PC-9 (cell line): ENCODE measurements at regions not wholly inside any gene's neighbourhood (a gene's known extent, or its start where the extent isn't known, plus 50 kb on each side); places are given as distances from the start of the nearest gene placed in this dataset.
"Not testable (repeated sequence)": the region's sequence is repeated elsewhere in the genome, so short reads cannot be mapped to it uniquely, and the experiment has no call there.

Experiments used
- BruUV-seq: library from RNA; stranded (reverse); fragments of 400-500 nt; replicated peaks from 2 replicates; lab custom pipeline; 2021; lab: Mats Ljungman, UMichigan
- CTCF ChIA-PET: fragments of 300-600 bp; sonication (Branson Sonifier 250); formaldehyde crosslinking; loops from one replicate; lab custom pipeline; 2022; ENCODE audit warnings: antibody characterized with exemption; lab: Charles Lee
- POLR2A ChIA-PET: fragments of 300-600 bp; sonication (Branson Sonifier 250); formaldehyde crosslinking; loops from one replicate; lab custom pipeline; 2022; ENCODE audit warnings: antibody characterized with exemption; ENCODE audit not compliant: unreplicated experiment; lab: Charles Lee
- DNase-seq, 2 experiments: peaks; one replicate each; pipeline versions ENCODE4 v3.0.0 to v3.0.0-alpha.2; 2015 to 2022; ENCODE audit warnings: mixed read lengths in 1 of 2
- H2AFZ ChIP-seq: fragments of 200-600 bp; sonication (generic); 2 replicates; pipeline ENCODE4 v1.8.1; 2017; ENCODE audit warnings: antibody characterized with exemption
- H3F3A ChIP-seq: fragments of 200-600 bp; sonication (generic); 2 replicates; pipeline ENCODE4 v1.8.1; 2017; ENCODE audit warnings: antibody characterized with exemption, mild to moderate bottlenecking, low read depth; ENCODE audit not compliant: insufficient read depth
- H3K27ac ChIP-seq: fragments of 200-600 bp; sonication (generic); 2 replicates; pipeline ENCODE4 v1.6.1; 2016; ENCODE audit warnings: mixed run types
- H3K27me3 ChIP-seq: fragments of 200-600 bp; sonication (generic); 2 replicates; pipeline ENCODE4 v1.6.1; 2016; ENCODE audit warnings: low read depth, mixed run types; ENCODE audit not compliant: insufficient read depth
- H3K36me3 ChIP-seq: fragments of 200-600 bp; sonication (generic); 2 replicates; pipeline ENCODE4 v1.6.1; 2016; ENCODE audit warnings: low read depth, mixed run types
- H3K4me1 ChIP-seq: fragments of 200-600 bp; sonication (generic); replicated peaks from 2 replicates; pipeline ENCODE4 v1.6.1; 2016; ENCODE audit warnings: mixed run types; ENCODE audit not compliant: insufficient read depth
- H3K4me2 ChIP-seq: fragments of 200-600 bp; sonication (generic); 2 replicates; pipeline ENCODE4 v1.6.1; 2017; ENCODE audit warnings: mixed run types
- H3K4me3 ChIP-seq: fragments of 200-600 bp; sonication (generic); 2 replicates; pipeline ENCODE4 v1.6.1; 2016; ENCODE audit warnings: mixed run types
- H3K79me2 ChIP-seq: fragments of 200-600 bp; sonication (generic); 2 replicates; pipeline ENCODE4 v1.6.1; 2017; ENCODE audit warnings: low read depth, mixed run types
- H3K9me2 ChIP-seq: fragments of 200-600 bp; sonication (generic); 2 replicates; pipeline ENCODE4 v1.8.1; 2017; ENCODE audit warnings: mild to moderate bottlenecking; ENCODE audit not compliant: insufficient read depth
- H3K9me3 ChIP-seq: fragments of 200-600 bp; sonication (generic); 2 replicates; pipeline ENCODE4 v1.8.1; 2016; ENCODE audit warnings: low read depth; ENCODE audit not compliant: insufficient read depth
- H4K20me1 ChIP-seq: fragments of 200-600 bp; sonication (generic); 2 replicates; pipeline ENCODE4 v1.8.1; 2017; ENCODE audit not compliant: insufficient read depth
- EZH2 ChIP-seq: fragments of 200-600 bp; sonication (generic); IDR thresholded peaks from 2 replicates; pipeline ENCODE4 v1.8.0; 2017; ENCODE audit warnings: antibody characterized with exemption, low read depth
- intact Hi-C: fragments of 100-400 bp; cut with micrococcal nuclease; formaldehyde crosslinking; loops from one replicate; pipeline ENCODE4 v1.10.0; 2022; ENCODE audit not compliant: unreplicated experiment
- TF ChIP-seq, protein P1 (sequence below): fragments of 200-600 bp; sonication (generic); conservative IDR thresholded peaks from 2 replicates; pipeline ENCODE4 v1.6.1; 2017; ENCODE audit warnings: mixed run types, antibody characterized with exemption, mild to moderate bottlenecking, moderate library complexity

DNA sequence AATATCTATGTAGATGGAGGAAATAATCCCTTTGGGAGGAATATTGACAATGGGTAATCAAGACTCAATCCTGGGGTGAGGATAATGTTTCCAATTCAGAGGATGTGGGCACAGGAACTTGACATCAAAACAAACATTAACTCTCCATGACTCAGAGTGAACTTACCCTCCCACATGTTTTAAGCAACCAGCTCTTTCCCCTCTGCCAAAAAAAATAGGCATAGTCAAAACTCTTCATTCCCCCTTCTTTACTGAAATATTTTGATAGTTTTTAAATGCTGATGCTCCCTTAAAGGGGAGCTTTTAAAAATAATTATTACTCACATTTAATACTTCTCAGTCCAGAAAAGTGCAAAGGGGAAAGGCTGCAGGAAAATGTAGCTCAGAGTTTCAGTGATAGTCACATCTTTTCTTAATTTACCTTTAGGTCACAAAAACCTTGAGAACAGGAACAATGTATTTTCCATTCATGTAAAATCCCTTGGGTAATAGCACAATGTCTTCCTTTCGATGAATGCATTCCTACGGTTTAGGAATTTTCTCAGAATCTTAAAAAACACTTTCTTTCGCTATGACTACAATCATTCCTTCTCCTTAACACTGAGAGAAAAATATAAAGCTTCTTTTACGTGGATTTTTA, 298.4 kb upstream of the GRAMD2B start:
- DNase-seq = no peak
- no peaks in the 10 kb centered on the region for H3K79me2 ChIP-seq
- H3K4me2 ChIP-seq = no peak overlapping the region
- H3K4me3 ChIP-seq = no peak overlapping the region
- no peaks in the 10 kb centered on the region for H3F3A ChIP-seq
- BruUV-seq = no TSS peak
- H2AFZ ChIP-seq = no peak overlapping the region
- POLR2A ChIA-PET = no interaction called here
- TF ChIP-seq, protein P1, sequence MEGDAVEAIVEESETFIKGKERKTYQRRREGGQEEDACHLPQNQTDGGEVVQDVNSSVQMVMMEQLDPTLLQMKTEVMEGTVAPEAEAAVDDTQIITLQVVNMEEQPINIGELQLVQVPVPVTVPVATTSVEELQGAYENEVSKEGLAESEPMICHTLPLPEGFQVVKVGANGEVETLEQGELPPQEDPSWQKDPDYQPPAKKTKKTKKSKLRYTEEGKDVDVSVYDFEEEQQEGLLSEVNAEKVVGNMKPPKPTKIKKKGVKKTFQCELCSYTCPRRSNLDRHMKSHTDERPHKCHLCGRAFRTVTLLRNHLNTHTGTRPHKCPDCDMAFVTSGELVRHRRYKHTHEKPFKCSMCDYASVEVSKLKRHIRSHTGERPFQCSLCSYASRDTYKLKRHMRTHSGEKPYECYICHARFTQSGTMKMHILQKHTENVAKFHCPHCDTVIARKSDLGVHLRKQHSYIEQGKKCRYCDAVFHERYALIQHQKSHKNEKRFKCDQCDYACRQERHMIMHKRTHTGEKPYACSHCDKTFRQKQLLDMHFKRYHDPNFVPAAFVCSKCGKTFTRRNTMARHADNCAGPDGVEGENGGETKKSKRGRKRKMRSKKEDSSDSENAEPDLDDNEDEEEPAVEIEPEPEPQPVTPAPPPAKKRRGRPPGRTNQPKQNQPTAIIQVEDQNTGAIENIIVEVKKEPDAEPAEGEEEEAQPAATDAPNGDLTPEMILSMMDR = no peak
- no peak for TF ChIP-seq EZH2
- no peaks in the 10 kb centered on the region for H3K9me2 ChIP-seq
- H3K9me3 ChIP-seq = no peaks in the 10 kb centered on the region
- intact Hi-C loops = no loop called here
- H3K36me3 ChIP-seq = no peaks in the 10 kb centered on the region
- no peaks in the 10 kb centered on the region for H3K27me3 ChIP-seq
- H4K20me1 ChIP-seq = no peaks in the 10 kb centered on the region
- no peak overlapping the region for H3K27ac ChIP-seq
- H3K4me1 ChIP-seq = no peaks in the 10 kb centered on the region
- CTCF ChIA-PET = no interaction called here

DNA sequence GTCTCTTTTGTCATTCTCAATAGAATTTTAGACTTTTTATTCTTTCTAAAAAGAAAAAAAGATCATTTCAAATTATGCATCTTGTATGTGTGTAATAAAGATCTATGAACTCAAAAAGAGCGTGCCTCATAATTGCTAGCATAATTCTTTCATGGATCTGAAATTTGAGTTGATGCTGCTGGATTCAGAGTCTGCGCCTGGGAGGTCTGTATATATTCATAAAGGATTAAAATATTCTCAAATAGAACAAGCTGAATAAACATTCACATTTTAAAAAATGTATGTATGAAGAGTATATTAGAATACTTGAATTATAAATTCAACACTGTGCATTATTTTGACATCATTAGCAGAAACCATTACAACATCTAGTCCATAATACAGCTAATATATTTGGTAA, 297.8 kb upstream of the GRAMD2B start:
- POLR2A ChIA-PET = no interaction called here
- Histone ChIP-seq H3K27ac (no peak overlapping the region), H3K36me3 (no peaks in the 10 kb centered on the region), H3K4me2 (no peak overlapping the region), H3K79me2 (no peaks in the 10 kb centered on the region), H2AFZ (no peak overlapping the region), H3K9me2 (no peaks in the 10 kb centered on the region), H4K20me1 (no peaks in the 10 kb centered on the region), H3K27me3 (no peaks in the 10 kb centered on the region), H3F3A (no peaks in the 10 kb centered on the region), H3K4me3 (no peak overlapping the region), H3K9me3 (no peaks in the 10 kb centered on the region), H3K4me1 (no peaks in the 10 kb centered on the region)
- CTCF ChIA-PET = no interaction called here
- TF ChIP-seq, protein P1 = no peak
- TF ChIP-seq EZH2 = no peak
- no peak for DNase-seq
- intact Hi-C loops = no loop called here
- BruUV-seq = no TSS peak

DNA sequence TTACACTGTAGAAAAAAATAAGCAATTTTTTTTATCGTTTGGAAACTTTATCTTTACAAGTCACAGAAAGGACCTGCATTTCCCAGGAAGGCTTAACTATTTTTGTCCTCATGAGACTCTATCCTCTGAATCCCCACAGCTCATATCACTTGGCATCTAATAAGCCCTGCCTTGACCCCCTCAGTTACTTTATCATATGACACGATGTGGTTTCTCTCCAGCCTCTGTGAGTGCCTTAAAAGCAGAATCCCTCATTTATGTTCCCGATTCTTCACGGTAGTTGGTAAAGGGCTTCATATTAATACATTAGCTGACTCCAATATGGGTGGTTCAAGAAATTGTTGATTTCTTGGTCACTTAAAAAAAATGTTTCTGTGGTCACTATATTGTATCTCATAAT, 296.6 kb upstream of the GRAMD2B start:
- TF ChIP-seq, protein P1 = no peak
- no peaks in the 10 kb centered on the region for H3K79me2 ChIP-seq
- H3K4me2 ChIP-seq = no peak overlapping the region
- POLR2A ChIA-PET = no interaction called here
- H3F3A ChIP-seq = no peaks in the 10 kb centered on the region
- intact Hi-C loops = no loop called here
- H3K4me3 ChIP-seq = no peak overlapping the region
- no peaks in the 10 kb centered on the region for H3K9me2 ChIP-seq
- no peak overlapping the region for H2AFZ ChIP-seq
- CTCF ChIA-PET = no interaction called here
- no peaks in the 10 kb centered on the region for H3K4me1 ChIP-seq
- no peak overlapping the region for H3K27ac ChIP-seq
- no peaks in the 10 kb centered on the region for H4K20me1 ChIP-seq
- no peaks in the 10 kb centered on the region for H3K27me3 ChIP-seq
- DNase-seq = no peak
- BruUV-seq = no TSS peak
- H3K36me3 ChIP-seq = no peaks in the 10 kb centered on the region
- H3K9me3 ChIP-seq = no peaks in the 10 kb centered on the region

DNA sequence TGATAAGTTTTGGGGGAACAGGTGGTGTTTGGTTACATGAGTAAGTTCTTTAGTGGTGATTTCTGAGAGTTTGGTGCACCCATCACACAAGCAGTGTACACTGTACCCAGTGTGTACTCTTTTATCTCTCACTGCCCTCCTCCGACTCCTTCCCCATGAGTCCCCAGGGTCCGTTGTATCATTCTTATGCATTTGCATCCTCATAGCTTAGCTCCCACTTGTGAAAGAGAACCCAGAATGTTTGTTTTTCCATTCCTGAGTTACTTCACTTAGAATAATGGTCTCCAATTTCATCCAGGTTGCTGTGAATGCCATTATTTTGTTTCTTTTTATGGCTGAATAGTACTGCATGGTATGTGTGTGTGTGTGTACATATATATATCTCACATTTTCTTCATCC, 295.8 kb upstream of the GRAMD2B start:
- H3K9me3 ChIP-seq, H2AFZ ChIP-seq, H3K4me1 ChIP-seq, CTCF ChIA-PET, H3F3A ChIP-seq, H4K20me1 ChIP-seq, H3K36me3 ChIP-seq, H3K9me2 ChIP-seq, H3K4me2 ChIP-seq, H3K27me3 ChIP-seq, BruUV-seq, POLR2A ChIA-PET, H3K27ac ChIP-seq, H3K79me2 ChIP-seq, DNase-seq, intact Hi-C loops, H3K4me3 ChIP-seq: not testable (repeated sequence)
